ENCODE measurements at regions not wholly inside any gene's neighbourhood (a gene's known extent, or its start where the extent isn't known, plus 50 kb on each side); places are given as distances from the start of the nearest gene placed in this dataset.

- DNase-seq = no peak
These were observed 425.3 kb downstream of the GPATCH2 start for GRCh38 chr1:217205578-217205977.

GRCh38 chr1:217196616-217197015 lies 434.3 kb downstream of the GPATCH2 start:
- no peak for DNase-seq

DNA sequence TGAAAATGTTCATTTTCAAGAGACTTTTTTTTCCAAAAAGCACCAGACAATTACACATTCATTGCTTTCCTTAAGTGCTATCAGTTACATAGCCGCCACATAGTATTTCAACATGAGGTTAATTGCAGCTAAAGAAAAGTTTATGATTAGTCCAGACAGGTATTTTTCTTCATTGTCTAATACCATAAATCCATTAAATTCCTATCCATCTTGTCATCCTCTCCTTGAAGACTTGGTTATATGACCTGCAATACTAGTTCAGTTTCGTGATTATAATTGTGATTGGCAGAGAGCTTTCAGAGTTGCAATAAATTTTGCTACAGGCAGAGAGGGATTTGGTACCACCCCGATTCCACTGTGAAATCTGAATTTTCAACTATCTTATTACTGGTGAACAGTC lies 437.7 kb downstream of the GPATCH2 start:
- DNase-seq = no peak

DNA sequence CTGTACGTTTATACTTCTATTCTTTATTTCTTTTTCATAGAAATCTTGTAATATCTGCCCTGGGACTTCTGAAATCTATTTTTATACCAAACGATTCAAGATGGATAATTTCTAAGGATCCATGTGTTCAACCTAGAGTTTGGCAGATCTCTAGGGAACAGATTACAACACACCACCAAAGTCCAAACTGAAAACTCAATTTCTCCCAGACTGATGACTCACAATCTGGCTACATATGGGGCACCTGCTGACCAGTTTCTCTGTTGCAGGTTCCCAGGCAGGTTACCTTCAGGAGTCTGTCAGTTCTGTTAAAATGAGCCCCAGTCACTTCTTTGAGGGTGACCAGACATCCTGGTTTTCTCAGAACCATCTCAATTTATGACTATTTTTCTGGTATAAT lies 439.4 kb downstream of the GPATCH2 start:
- DNase-seq = no peak

DNA sequence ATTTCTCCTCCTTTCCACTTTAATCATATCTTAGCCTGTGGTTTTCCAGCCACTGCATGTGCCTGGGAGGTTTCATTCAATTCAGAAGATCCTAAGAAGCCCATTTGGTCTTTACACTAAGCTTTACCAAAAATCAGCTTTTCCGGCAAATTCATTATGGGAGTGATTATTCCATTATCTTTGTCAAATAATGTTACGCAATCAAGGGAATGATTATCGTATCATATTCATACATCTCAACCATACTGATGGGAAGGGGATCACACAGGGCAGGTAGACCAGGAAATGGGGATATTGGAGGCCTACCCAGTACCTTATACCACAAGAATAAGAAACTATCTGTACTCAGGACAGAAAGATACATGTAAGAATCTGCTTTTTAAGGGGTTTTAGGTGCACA lies 440.5 kb downstream of the GPATCH2 start:
- DNase-seq = no peak

DNA sequence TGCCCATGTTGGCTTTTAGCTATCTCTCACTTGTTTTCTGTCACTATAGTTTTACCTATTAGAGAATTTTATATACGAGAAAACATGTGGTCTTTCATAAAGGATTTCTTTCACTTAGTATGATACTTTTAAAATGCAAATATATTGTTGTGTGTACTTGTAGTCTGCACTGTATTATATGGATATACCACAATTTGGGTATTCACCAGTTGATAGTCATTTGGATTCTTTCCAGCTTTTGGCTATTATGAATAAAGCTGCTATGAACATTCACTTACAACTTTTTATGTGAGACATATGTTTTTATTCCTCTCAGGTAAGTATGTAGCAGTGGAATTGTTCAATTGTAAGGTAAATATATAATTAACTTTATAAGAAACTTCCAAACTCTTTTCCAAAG lies 441.5 kb downstream of the GPATCH2 start:
- no peak for DNase-seq

- no peak for DNase-seq
These were observed 442.3 kb downstream of the GPATCH2 start for GRCh38 chr1:217188280-217189237.

DNA sequence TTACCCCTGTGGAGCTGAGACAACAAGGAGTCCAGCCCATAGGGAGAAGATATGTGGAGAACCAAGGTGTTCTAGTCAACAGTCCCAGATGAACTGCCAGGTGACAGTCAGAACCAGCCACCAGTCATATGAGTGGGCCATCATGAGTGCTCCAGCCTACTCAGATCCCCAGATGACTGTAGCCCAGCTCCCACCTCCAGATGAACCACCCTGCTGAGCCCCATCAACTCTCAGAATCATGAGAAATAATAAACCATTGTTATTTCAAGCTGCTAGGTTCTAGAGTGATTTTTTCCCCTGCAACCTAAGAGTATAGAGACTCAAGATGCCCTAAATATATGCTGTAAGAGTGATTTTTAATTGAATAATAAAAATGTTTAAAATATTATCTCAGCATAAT lies 444.2 kb downstream of the GPATCH2 start:
- DNase-seq = no peak

DNA sequence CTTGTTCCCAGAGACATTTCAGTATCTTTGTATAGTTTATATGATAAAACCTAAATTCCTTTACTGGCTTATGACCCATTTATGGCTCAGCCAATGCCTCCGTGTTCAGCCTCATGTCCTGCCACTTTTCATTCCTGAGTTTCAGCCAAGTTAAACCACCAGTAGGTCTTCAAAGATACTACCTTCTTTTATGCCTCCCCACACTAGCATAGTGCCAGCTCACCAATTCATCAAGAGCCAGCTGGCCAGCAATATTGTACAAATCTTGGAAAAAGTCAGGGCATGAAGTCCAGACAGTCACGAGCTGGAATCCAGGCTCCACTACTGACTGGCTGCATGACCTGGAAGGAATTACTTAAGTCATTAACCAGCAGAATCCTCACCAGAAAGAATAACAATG lies 446.0 kb downstream of the GPATCH2 start:
- no peak for DNase-seq

DNA sequence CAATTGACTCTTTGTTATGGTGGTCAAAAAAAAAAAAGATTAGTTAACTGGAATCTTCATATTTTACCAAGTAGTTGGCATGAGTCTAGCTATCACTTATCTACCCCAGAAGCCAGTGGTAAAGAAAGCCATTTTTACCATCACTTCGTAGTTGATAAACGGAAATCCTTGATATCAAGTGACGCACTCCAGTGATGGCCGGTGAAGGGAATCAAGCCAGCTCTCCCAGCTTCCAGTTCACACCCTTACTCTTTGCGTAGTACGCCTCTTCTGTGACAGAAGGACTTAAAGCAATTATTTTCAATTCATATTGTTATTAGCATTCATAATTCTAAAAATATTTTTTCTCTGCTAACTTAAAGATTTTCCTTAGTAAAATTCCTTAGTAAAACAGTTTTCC lies 447.9 kb downstream of the GPATCH2 start:
- DNase-seq = no peak

GRCh38 chr1:217181756-217182155 lies 449.1 kb downstream of the GPATCH2 start:
- no peak for DNase-seq

DNA sequence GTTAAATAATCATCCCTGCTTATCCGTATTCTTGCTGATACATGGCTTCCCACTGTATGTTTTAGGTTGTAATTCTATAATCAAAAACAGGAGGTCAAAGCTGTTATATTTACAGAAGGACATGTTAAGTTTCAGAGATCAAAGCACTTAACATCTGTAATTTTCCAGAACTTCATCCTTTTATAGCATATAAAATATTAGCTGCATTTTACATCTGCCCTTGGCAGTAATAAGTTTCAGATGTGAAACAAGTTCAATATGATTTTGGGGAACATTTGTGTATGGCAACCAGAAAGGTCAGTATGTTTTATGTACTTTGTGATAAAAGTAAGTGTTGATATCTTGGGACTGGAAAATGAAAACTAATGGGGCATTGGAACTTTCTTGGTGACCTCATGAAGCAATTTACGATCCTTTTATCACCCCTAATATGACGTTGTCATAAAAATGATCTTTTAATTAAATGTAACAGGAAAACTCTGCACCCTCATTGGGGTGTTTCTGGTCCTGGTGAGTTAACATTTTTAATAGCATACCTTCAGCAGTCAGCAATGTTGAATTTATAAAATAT lies 449.6 kb downstream of the GPATCH2 start:
- DNase-seq = no peak

GRCh38 chr1:217180443-217180842 lies 450.4 kb downstream of the GPATCH2 start:
- DNase-seq = no peak

DNA sequence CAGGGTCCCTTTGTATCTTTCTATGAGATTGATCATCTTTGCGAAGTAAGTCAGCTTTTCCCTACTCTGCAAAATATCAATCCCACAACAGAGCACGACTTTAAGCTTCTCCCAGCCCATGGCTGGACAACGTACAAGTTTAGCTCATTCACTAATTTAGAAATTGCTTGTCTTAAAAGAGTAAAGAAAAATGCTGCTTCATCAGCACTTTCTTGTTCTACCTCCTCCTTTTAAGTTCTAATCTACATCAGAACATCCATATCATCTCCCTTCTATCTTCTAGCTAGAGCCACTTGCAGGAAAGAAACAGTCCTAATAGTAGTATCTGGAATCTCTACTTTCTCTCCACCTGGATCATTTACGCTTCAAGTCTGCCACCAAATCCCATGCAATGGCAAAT lies 441.2 kb upstream of the ESRRG start:
- DNase-seq = no peak

DNA sequence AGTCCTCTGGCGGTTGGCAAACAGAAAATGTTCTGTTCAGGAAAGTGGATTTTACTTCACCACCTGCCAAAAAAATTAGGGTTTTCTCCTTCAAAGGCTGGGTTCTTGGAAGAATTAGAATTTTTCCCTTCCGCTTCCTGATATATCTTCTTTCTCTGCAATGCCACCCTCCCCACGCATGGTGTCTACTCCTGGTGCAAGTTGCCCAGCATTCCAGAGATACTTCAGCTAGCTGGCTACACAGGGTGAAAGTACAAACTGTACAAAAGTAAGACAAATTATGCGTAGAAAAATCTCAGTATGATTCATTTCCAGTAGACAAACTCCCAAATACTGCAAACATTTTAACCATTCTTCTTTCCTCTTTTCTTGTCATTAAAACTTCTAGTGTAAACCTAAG lies 430.1 kb upstream of the ESRRG start:
- DNase-seq = no peak

- no peak for DNase-seq
These were observed 427.1 kb upstream of the ESRRG start for GRCh38 chr1:217150366-217150765.

GRCh38 chr1:217149791-217150190 lies 426.6 kb upstream of the ESRRG start:
- no peak for DNase-seq

- no peak for DNase-seq
These were observed 418.5 kb upstream of the ESRRG start for GRCh38 chr1:217141711-217142110.

- DNase-seq = no peak
These were observed 417.0 kb upstream of the ESRRG start for GRCh38 chr1:217140041-217140901.

- no peak for DNase-seq
These were observed 416.3 kb upstream of the ESRRG start for GRCh38 chr1:217139513-217139912.

DNA sequence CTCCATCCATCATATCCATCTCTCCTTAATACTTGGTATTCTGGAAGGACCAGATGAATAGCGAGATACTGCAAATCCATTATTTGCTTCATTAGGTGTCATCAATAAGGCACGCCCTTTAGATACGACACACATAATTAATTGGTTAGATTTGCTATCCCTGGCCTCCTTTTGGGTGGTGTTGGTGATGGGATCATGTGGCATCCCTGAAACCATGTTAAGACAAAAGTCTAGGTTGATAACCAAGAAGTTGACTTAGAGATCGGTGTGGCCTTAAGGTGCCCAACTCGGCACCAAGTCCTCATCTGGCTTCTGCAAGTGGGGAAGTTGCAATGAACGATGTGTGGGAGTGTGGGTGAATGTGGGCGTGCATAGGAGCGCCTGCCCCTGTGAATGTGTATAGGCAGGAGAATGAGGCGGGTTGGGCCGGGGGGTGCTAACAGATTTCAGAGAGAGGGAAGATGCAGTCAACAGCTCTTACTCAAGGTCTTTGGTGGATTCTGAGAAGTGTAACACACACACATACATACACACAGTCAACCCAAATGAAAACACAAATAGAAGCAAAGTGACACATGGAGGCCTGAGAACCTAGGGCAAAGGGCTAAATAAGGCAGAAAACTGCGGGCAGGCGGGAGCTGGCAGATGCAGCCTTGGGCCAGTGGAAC lies 415.7 kb upstream of the ESRRG start:
- no peak for DNase-seq

GRCh38 chr1:217138173-217138765 lies 415.0 kb upstream of the ESRRG start:
- no peak for DNase-seq

All from left kidney (tissue), 1 donor.